HG03039 (cell line): ENCODE measurements at regions not wholly inside any gene's neighbourhood (a gene's known extent, or its start where the extent isn't known, plus 50 kb on each side); places are given as distances from the start of the nearest gene placed in this dataset.

Experiments
- ATAC-seq: cut with Tn5 transposase; IDR thresholded peaks from one replicate; pipeline ENCODE4 v1.9.1; 2021; ENCODE audit warnings: mild to moderate bottlenecking, moderate library complexity; ENCODE audit not compliant: unreplicated experiment

GRCh38 chr16:18060351-18060750 is 276.2 kb downstream of the NPIPA8 start:
- no peak for ATAC-seq

DNA sequence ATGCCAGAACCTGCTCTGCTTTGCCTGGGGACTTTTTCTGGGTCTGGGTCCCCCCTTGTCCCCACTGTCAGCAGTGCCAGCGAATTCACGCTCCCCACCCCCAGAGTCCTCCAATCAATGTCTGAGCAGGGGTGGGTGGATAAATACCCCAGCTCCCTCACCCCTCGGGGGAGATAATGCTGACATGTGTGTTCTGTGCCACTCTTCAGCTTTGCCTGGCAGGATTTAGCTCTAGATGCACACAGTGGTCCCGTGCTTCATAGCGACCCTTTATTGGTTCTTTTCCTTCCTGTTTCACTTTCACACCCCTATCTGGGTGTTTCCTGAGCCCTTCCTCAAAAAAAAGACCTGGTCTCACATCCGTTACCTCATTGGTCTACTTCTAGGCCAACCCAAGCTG is 277.0 kb downstream of the NPIPA8 start:
- ATAC-seq, result no peak

DNA sequence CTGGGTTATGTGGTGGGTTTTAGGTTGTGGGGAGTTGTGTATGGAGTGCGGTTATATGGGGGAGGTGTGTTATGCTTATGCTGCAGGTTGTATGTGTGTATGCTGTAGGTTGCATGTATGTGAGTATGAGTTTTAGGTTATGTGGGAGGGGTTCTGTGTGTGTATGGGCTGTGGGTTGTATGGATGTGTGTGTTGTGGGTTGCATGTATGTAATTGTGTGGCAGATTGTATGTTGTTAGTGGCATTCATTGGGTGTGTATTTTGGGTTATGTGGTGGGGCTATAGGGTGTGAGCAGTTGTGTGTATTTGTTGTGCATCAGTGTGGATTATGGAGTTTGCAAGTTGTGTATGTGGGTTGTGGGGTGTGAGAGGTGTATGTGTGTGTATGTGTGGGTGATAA is 277.4 kb downstream of the NPIPA8 start:
- no peak for ATAC-seq

GRCh38 chr16:18055411-18055916 is 281.1 kb downstream of the NPIPA8 start:
- no peak for ATAC-seq

DNA sequence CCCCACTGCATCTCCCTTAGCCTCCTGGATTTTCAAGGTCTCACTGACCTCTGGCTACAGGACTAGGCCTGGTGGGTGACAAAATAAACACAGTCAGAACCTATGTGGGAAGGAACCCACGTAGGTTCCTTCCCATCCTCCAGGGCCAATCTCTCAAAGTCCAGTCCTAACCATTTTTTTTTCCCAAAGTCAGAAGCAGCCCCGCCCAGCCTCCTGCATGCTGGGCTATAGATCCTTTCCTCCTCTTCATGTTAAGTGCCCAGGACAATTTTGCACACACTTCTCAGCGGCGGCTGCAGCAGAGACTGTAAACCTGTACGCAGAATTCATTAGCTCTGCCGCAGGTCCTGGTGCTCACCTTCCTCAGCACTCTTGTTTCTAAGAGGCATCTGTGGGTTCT is 285.8 kb downstream of the NPIPA8 start:
- no peak for ATAC-seq

DNA sequence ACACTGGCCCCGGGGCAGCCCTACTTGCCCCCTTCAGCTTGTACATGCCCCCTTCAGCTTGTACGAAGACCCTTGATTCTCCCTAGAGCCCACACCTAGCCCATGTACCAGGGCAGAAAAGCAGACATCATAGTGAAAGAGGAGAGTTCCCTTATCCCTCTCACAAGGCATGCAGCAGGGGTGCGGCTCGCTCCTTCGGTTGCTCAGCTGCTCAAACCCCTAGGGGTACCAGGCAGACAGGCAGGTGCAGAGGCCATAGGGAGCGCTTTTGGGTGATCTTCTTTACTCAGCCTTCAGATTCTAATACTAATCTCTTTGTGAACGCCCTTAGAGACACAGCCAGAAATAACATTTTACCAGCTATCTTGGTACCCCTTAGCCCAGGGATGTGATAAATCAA is 286.3 kb downstream of the NPIPA8 start:
- no peak for ATAC-seq

DNA sequence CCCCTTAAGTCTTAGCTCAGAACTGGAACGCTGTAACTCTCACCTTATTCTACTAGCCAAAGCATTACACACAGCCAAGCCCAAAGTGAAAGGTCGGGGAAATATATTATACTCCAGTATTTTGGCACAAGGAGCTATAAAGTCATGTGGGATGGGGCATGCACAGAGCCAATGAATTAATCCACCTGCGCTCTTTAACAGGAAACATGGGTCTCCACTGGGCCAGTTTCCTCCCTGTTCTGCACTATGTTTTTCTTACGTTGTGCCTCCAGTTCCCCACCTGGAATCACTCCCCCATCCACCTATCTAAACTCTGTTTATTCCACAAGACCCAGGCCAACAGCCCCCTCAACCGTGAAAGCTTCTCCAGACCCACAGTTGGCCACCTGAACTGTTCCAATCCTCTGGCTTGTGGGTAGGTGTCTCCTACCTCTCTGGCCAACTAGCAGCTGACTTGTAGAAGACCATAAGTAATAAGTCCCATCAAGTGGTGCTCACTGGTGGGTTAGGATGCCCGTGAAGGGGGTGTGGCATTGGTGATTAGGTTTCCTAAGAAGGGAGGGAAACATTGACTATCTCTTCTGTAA is 286.9 kb downstream of the NPIPA8 start:
- ATAC-seq, result no peak

DNA sequence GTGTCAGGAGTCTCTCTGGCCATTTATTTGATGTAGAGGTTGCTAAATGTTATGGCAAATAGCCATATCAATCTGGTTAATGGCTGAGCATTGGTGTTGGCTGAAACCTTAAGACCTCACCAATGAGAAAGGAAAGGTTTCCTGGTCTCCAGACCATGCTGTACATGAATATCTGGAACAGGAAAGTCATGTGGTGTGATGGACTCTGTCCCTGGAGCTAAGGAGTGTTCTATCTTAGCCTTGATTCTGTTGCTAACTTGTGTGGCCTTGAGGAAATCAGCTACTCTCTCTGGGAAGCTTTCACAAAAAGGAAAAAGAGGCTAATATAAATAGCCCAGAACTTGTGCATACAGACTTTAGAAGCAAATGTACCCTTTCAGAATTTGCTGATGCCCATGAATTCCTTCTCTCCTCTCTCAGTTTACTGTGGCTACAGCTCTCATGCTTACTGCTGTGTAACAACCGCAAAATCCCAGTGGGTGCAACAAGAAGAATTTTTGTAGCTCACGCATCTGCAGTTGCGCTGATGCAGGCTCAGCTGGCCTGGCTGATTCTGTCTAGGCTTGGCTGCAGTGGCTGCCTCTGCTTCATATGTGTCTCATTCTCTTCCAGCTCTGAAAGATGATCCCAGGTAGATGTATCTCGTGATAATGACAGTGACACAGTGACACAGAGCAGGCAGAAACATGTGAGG is 287.5 kb downstream of the NPIPA8 start:
- no peak for ATAC-seq

GRCh38 chr16:18047761-18048160 is 288.8 kb downstream of the NPIPA8 start:
- ATAC-seq, result no peak

DNA sequence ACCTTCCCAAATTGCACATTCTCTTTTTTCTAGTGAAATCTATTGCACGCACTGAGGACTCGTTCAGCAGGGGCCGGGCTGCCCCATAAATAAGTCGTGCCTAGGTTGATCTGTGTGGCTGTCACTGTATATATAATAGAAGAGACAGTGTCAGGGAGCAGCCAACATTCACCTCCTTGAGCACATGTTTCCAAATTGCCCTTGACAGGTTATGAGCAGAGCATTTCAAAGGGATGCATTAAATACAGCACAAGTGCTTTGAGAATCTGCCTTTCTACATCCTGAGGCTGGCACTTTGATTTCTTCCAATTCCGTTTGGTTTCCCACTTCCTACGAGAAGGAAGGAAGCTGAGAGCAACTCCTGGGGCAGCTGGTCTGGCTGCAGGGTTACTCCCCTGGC is 291.2 kb downstream of the NPIPA8 start:
- ATAC-seq, result no peak

GRCh38 chr16:18041864-18042834 is 294.4 kb downstream of the NPIPA8 start:
- ATAC-seq, result no peak

DNA sequence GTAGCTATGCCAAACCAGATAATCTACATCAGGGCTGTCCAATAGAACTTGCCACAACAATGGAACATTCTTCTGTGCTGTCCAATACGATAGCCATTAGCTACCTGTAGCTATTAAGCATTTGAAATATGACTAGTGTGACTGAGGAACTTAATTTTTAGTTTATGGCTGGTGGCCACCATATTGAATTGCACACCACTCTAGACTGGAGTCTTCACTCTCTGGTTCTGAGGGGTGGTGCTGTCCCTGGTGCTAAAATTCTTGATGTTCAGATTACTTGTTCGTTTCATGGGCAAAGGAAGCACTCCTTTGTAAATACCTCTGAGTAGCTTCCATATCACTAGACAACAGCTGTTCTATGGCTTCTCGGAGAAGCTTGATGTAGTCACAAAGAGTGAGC is 296.6 kb downstream of the NPIPA8 start:
- no peak for ATAC-seq

DNA sequence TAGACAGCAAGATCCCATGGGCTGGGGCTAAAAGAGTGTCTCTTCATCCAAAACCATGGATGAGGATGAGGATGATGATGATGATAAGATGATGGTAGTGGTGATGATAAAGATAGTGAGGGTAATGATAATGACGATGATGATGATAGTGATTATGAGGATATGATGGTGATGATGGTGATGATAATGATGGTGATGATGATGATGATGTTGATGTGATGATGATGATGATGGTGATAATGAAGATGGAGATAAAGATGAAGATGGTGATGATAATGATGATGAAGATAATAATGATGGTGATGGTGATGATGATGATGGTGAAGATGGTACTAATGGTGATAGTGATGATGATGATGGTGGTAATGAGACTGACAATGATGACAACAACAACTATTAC is 299.5 kb downstream of the NPIPA8 start:
- no peak for ATAC-seq

GRCh38 chr16:18024611-18025010 is 311.9 kb downstream of the NPIPA8 start:
- ATAC-seq, result no peak

DNA sequence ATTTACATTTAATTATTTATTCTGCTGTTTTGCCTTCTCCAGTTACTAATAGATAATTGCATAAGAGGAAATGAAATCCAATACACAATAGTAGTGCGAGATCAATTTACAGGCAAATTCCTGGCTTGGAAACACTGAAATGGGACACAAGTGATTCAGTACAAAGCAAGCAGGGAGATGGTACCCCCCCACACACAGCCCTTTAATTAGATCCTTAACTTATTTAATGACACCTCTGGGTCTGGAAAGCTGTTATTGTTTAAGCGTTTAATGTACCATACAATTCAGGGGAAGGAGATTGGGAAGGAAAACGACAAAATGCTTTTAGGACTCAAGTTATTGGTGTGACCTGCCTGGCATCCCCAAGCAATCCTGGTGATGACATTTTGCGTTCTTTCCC is 318.2 kb downstream of the NPIPA8 start:
- no peak for ATAC-seq

DNA sequence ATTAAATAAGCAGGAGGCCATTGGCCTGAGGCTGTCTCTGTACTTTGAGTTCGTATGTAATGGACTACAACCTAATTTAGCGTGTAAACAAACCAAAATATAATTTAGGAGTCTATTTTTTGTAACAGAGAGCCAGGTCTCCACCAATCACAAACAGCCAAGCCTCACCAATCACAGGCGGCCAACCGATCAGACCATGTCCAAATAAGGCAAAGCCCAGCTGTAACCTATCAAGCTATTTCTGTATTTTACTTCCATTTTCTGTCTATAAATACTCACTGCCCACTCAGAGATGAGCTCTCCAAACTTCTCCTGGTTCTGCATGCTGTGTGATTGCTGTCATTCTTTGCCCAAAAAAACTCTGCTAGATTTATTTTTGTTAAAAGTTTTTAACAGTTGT is 322.7 kb downstream of the NPIPA8 start:
- no peak for ATAC-seq

- ATAC-seq, result no peak
Measured at GRCh38 chr16:18008356-18008755, 328.2 kb downstream of the NPIPA8 start.

- no peak for ATAC-seq
Measured at GRCh38 chr16:18003033-18003432, 333.5 kb downstream of the NPIPA8 start.

DNA sequence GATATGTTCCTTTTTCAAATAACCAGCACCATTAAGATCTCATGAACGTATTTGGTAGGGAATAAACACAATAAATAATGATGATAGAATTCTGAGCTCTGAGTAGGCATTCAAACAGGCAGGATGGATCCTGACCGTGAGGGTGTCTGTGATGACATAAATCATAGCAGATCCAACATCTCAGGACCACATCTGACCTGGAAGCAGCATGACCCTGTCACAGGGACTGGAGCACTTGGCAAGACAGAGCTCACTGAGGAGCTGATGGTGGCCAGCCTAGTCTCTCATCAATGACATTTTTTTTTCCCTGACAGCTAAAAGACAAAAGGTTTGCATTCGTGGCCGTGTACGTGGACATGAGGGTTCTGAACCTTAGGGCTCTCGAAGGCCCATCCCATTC is 337.5 kb downstream of the NPIPA8 start:
- no peak for ATAC-seq

DNA sequence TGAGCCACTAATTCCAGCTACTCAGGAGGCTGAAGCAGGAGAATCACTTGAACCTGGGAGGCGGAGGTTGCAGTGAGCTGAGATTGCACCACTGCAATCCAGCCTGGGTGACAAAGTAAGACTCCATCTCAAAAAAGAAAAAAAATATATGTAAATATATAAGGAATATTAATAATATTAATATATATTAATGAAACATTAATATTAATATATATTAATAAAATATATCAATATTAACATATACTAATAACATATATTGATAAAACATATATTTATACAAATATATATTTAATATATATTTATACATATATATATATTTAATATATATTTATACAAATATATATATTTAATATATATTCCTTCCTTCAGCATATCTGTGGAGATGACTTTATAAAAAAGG is 338.0 kb downstream of the NPIPA8 start:
- no peak for ATAC-seq

- ATAC-seq, result no peak
Measured at GRCh38 chr16:17994027-17994426, 342.5 kb downstream of the NPIPA8 start.

GRCh38 chr16:17992416-17992815 is 344.1 kb downstream of the NPIPA8 start:
- no peak for ATAC-seq
